ENCODE measurements at regions not wholly inside any gene's neighbourhood (a gene's known extent, or its start where the extent isn't known, plus 50 kb on each side); places are given as distances from the start of the nearest gene placed in this dataset.

DNA sequence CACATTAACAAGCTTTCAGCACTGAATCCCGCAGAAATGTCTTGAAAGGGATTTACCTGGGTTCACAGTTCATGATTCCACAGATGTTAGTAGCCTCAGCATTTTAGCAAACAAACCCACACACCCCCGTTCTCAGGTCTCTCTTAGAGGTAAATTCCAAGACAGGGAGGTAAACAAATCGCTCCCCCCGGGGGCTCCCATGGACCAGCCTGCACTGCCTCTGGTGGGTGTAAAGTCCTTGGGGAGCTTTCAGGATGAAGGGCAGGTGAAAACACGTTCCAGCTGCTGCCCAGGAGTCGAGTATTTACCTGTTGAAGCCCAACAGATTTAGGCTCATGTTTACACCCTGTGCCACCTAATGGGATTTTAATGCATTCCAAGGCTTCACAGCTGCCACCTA lies 187.0 kb upstream of the FOXQ1 start:
- DNase-seq (ENCODE audit: extremely low read depth, low read depth, low spot score), result no peak

DNA sequence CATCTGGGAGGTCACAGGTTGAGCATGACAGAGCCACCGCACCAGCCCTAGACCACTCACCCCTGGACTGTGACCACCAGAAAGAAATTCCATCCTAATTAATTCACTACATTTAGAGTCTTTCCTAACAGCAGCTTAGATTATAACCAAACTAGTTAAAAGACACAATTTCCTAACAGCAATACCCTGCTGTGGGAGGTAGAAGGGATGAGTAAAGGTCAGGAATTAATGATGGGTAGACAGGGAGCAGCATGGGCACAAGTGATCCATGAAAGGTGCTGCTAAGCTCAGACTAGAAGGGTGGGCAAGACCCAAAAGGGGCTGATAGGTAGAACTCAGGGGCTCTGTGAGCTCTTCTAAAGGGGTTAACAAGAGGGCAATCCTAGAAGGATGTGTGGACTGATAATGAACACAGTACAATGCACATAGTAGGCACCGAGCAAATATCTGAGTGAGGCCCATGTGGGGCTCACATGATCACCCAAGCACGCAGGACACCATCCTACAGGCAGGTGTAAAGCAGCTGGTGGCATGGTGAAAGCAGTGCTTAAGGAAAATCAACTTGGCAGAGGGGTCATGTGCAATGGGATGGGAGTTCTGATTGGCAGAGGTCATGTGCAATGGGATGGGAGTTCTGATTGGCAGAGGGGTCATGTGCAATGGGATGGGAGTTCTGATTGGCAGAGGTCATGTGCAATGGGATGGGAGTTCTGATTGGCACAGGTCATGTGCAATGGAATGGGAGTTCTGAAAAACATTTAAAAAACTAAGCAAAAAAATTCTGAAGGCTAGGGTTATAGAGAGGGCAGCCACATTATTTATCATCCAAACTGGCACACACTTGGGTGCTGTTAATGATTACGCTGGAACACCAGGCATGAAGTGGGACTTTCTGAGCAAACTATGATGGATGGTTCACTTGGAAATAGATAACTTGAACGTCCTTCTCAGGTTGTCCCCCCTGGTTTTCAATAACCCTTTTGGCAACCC lies 188.2 kb upstream of the FOXQ1 start:
- no peak for DNase-seq (ENCODE audit: extremely low read depth, low read depth, low spot score)

DNA sequence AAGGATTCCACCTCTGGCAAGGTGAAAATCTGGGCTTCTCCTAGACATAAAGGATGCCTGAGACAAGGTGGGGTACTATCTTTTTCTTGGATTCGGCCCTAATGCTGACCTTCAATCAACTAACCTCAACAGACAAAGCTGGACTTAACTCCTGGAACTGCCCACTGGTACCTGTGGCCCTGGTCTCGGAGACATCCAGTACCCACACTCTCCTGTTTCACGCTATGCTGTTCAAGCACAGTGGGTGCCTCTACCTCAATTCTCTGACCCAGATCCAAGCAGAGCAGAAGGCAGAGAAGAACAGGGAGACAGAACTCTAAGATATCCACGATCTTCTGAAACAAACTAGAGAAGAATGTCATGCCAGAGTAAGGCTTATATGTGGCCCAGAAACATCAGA lies 189.8 kb upstream of the FOXQ1 start:
- no peak for DNase-seq (ENCODE audit: extremely low read depth, low read depth, low spot score)

DNA sequence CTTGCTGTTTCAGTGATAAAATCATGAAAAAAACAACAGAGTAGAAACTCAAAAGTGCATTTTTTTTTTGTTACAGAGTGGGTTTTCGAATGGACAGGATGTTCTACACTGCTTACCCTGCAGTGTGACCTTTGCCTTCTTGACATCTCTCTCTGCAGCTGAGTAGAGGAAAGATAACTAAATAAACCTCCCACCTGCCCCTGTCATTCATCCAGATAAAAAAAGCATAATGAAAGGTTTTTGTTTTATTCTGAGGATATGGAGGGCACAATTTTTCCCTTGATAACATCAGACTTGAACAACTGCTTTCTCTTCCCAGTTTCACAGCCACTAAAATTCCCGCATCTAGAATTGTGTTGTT lies 193.6 kb upstream of the FOXQ1 start:
- DNase-seq (ENCODE audit: extremely low read depth, low read depth, low spot score), result no peak

DNA sequence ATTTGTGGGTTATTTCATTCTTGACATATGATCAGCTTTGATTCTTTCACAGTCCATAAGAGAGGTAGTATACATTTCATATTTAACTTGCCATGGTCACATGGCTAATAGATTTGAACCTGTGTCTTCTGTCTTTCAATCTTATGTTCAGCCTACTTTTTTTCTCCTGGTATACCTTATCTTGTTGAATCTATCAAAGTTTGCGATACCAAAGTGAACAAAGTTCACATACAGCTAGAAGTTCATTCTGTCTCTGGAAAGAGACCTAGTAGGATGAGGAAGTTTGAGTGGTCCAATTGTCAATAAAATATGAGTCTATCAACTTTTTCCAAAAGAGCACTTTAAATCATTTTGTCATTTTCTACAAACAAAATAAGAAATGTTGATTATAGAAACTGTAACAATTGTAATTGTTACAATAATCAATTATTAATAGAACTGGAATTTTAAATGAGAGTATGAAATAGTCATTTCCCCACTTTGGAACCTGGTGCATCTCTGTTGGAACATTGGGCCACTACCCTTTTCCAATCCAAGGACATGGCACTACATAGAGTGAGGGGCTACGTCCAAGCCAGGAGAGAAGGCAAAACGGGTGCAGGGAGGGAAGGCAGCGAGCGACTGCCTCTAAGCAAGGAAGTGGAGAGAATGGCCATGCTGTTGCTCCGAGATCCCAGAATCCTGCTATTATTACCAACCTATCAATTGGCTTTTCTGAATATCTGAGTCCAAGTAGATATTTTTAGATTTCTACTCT lies 194.2 kb upstream of the FOXQ1 start:
- no peak for DNase-seq (ENCODE audit: extremely low read depth, low read depth, low spot score)

DNA sequence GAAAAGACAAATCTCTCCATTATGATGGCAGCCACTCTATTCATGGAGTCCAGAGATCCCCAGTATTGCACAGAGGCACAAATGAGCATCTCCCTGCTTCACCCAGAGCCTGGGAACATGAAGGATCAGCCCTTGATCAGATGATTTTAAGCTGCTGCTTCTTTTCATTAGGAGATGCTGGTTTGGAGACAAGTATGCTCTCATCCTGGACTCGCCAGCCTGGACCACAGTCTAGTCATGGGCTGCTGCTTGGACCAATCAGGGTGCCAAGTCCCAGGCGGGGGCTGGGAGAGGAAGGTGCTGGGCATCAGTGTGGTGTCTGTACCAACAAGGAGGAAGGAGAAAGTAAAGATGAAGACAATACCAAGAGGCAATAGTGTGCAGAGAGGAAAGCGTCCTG lies 195.7 kb upstream of the FOXQ1 start:
- DNase-seq (ENCODE audit: extremely low read depth, low read depth, low spot score), result no peak

DNA sequence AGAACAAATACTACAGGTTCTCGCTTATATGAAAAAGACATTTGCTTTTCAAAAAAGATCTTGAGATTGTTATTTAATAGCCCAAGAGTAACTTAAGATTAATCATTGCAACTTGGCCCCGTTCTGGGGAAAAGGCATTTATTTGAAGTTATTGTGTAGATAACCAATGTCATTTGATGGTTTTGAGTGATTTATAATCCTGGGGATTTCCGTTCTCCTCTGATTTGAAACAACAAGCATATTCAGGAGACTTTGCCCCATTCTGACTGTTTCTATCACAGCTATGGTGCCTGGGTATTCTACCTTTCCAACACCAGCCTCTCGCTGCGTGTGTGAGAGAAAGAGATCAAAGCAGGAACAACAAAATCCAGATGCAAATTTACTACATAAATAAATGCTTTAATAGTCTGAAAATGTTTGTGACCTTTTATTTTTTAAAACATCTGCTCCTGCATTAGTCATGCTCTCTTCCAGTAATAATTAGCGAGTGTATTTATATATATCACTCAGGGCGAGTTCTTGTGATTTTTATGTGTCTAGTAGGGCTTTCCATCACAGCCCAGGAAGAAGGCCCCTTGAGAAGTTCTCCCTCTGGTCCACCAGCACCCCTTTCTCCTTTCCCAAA lies 197.9 kb upstream of the FOXQ1 start:
- no peak for DNase-seq (ENCODE audit: extremely low read depth, low read depth, low spot score)

DNA sequence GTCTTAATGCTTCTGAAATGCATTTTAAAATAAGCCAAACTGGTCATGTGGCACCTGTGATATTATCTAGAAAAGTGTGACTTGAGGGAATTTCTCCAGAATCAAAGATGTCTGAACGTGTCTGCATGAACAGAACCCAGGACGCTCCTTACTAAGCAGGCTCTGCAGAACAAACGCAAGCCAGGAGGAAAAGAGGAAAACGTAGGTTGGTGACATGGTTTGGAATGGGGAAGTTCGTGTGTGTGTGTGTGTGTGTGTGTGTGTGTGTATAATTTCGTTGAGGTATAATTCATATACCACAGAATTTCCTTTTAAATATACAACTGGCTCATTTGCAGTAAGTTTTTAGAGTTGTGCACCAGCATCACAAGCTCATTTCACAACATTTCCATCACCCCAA lies 200.5 kb upstream of the FOXQ1 start:
- DNase-seq (ENCODE audit: extremely low read depth, low read depth, low spot score), result no peak

DNA sequence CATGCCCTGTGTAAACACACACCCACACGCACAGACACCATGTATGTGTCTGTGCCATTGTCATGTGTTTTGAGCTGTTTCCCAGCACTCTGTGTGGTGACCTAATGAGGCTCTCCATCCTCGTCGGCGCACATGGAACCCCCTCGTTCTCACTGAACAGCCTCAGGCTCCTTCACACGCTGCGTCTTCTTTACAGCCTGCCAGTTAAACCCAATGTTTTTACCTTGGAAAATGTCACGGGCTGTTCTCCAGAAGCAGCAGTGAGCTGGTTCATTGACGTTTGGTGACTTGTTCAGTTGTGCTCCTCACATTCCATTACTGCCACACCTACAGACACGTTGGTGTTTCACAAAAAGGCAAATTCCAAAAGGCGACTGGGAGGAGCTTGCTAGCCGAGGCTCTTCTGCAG lies 201.0 kb upstream of the FOXQ1 start:
- DNase-seq (ENCODE audit: extremely low read depth, low read depth, low spot score), result no peak

DNA sequence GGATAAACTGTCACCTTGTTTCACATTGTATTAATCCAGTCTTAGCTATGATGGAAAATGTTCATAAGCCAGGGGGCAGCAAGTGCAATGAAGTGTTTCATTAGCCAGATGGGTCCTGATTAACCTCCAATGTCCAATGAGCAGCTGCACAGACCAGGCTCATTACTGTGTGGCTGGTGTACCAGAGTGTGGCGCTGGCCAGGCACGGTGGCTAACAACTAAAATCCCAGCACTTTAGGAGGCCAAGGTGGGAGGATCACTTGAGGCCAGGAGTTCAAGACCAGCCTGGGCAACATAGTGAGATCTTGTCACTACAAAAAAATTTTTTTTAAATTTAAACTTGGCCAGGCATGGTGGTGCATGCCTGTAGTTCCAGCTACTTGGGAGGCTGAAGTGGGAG lies 201.7 kb upstream of the FOXQ1 start:
- DNase-seq (ENCODE audit: extremely low read depth, low read depth, low spot score), result no peak

DNA sequence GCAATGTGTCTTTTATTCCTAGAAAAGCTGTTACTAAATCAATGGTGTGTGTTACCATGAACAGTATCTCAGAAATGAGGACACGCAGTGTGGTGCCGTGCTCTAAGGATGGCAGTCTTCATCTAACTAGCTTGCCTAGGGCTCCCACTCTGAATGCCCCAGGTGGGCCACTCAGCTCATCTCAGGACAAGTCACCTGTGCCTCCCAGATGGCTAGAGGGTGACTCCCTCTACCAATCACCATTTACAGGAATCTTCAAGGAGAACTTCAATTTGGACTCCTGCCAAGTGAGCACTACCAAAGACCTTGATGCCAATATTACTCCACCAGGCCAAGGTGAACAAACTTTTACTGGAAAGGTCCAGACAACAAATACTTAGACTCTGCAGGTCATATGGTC lies 202.8 kb upstream of the FOXQ1 start:
- DNase-seq (ENCODE audit: extremely low read depth, low read depth, low spot score), result no peak

DNA sequence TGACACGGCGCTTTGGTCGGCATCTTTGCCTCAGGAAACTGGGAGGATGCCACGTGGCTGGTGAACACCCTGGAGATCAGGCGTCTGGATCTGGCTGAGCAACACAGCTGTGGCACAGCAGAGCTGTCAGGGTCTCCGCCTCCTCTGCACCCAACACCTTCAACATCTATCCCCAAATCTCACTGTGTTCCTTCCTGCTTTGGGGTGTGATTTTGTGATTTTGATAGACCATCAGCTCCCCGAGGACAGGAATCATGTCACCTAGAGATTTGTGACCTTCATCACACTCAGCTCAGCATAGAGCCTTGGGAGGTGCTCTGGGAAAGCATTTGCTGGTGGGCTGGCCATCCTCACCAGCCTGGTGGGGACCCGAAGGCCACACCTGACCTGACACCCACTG lies 203.7 kb upstream of the FOXQ1 start:
- no peak for DNase-seq (ENCODE audit: extremely low read depth, low read depth, low spot score)

DNA sequence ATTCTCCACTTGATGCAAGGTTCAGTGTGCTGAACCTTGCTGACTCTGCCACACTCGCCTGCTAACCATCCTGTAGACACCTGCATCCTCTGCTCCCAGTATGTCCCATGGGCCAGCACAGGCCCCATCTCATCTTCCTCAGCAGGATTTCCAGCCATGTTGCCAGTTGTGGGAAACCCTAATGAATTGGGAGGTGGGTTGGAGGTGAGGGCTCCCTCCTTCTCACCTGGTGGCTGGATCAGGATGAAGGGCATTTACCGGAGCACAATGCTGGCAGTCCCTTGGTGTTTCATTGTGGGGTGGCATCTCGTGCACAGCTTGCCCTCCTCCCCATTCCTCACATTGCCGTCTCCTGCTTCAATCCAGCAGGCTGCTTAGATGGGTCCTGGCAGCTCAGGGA lies 204.3 kb upstream of the FOXQ1 start:
- DNase-seq (ENCODE audit: extremely low read depth, low read depth, low spot score), result no peak

DNA sequence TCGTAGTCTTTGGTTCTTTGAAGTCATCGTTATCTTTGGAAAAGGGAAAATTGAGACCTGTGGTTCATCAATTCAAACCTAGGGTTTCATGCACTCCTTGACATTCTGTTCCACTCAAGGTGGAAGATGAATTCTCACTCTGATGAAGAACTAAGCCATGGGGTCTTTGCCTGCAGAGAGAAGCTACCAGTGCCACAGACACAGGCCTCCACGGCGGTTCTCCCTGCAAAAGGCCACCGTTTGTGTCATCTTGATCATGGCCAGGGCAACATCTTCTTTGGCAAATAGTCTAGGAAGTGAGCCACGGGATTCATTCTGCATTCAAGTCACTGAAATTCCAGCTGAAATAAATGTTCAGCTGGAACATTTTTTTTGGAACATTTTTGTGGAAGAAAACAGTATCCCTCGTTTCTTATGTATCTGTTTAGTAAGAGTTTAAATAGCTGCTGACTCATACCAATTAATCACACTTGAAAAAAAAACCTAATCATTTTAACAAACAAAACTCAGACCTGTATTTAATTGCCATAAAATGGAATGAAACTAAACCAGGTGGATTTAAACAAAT lies 206.0 kb upstream of the FOXQ1 start:
- DNase-seq (ENCODE audit: extremely low read depth, low read depth, low spot score), result no peak

DNA sequence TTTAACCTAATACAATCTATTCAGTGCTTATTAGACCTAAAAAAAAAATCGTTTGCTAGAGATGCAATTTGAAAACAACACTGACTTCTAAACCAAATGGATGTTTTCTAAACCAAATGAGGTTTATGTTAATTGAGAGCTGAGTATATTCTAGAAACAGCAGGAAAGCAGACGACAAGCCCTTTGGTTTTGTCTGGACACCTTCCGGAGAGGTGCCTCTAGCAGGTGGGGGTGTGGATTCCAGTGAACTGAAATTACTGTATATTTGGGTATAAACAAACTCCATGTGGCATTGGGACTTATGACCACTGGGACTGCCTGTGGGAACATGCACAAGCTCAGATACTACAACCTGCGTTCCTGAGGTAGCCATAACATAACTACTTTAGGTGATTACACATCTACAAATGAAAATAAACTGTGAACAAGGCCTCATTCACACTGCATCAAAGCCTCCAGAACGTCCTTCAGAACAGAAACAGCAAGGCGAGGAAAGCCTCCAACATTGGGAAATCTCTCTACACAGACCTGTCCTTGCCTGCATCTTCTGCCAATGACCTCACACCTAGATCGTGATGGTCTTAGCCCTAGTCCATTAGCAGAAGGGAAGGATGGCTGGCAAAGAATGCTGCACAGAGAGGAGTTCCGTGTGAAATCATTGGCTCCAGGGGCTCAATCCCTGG lies 206.8 kb upstream of the FOXQ1 start:
- DNase-seq (ENCODE audit: extremely low read depth, low read depth, low spot score), result no peak

DNA sequence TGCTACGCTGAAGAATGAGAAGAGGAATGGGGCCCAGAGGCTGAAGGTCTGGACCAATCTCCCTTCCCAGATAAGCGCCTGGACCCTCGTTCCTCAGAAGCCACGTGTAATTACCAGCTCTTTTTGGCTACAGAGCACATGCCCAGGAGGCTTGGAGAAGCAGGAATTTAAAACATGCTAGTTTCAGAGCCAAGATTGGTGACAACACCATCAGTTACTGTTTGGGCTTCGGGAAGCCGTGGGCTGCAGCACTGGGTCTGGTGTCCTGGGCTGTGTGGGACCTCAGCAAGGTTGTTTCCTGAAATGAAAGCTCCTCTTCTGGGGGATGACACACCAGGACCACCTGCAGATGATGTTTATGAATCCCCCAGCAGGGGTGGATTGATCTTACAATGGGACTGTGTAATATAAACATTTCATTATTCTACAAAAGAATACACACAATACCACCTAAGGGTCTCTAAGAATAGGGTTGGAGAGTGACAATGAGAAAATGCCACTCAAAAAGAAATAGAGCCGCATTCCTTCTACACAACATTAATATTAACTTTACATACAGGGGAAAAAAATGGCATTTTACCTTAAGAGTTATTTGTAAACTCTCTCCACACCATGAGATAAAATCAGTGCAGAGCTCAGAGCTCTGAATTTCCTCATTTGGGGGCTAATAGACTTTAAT lies 207.8 kb upstream of the FOXQ1 start:
- no peak for DNase-seq (ENCODE audit: extremely low read depth, low read depth, low spot score)

DNA sequence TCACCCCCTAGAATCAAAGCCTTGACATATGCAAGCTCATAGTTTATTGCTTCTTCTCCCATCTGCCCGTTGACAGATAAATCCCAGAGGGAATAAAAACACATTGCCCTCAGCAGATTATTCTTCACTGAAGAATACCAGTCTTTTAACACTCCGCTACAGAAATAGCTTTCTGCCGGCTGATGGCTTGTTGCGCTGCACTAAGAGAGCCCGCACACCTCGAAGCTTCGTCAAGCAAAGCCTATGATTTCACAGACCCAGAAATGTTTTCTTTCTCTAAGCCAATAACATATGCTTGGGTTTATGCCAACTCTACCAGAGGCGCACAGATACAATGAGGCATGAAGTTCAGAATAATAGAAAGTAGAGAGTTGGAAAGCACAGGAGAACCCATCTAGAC lies 208.9 kb upstream of the FOXQ1 start:
- no peak for DNase-seq (ENCODE audit: extremely low read depth, low read depth, low spot score)

DNA sequence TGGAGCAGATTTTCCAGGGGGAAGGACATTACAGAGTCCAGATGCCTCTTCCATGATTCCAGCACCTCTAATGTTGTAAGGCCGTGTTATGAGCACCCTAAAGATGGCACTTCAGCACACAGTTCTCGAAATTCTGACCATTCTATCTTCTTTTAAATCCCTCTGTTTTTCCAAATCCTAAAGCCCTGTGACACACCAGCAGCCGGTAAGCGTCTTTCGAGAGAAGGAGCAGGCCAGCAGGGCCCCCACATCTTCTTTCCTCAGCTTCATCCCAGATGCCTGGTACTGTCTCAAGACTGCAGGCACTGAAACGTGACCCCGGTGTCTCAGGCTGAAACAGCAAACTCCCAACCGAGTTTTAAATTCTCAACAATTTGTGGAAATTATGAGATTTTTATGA lies 211.6 kb upstream of the FOXQ1 start:
- DNase-seq (ENCODE audit: extremely low read depth, low read depth, low spot score), result no peak

DNA sequence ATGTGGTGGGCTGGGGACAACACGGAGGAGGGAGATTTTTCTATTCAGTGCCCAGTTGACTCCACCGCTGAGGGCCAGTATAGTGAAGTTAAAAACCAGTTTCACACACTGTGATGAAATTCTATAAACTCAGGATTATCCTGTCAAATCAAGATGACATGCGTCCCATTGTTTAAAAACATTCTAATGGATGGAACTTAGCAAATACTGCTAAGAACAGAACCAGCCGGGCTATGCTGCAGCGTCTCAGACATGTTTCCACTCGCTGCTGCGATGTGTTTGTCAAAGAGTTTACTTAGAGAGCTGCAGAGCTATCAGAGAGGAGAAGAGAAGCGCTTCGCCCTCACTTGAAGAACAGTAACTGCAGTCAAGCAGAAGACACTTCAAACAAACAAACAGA lies 212.6 kb upstream of the FOXQ1 start:
- DNase-seq (ENCODE audit: extremely low read depth, low read depth, low spot score), result no peak

Data from glomerular endothelial cell (primary cell).